HS-27A (cell line): ENCODE measurements at regions not wholly inside any gene's neighbourhood (a gene's known extent, or its start where the extent isn't known, plus 50 kb on each side); places are given as distances from the start of the nearest gene placed in this dataset.

Source experiments
- DNase-seq: peaks from one replicate; pipeline ENCODE4 v3.0.0-alpha.2; 2012; ENCODE audit warnings: low read depth, missing footprints

- no peak for DNase-seq
Observed at GRCh38 chr6:40907198-40907701, 131.8 kb downstream of the UNC5CL start.

GRCh38 chr6:40906759-40907158 is 132.3 kb downstream of the UNC5CL start:
- DNase-seq, result no peak

DNA sequence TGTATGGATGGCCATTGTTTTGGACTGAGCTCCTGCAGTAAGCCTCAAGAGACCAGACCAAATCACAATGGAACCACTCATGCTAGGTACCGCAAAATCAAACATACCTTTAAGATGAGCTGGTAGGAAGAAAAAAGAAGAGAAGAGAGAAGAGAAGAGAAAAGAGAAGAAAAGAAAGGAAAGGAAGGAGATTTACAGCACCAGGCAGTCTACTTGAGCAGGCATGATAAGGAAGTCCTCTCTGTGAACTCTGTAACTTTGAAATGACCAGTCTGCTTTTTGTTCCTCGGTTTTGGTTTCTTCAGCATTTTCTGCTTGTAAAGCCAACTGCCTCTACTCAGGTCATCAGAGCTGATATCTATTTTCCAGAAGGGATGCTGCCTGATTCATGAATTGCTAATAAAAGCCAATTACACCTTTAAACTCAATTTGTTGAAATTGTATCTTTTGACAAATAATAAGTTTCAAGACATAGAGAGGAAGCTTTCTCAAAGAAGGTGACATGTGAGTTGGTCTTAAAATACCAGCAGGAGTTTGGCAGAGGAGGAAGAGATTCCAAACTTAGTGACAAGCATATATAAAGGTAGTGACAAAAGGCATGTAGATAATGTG is 134.3 kb downstream of the UNC5CL start:
- no peak for DNase-seq

- no peak for DNase-seq
Observed at GRCh38 chr6:40903456-40903855, 135.6 kb downstream of the UNC5CL start.

DNA sequence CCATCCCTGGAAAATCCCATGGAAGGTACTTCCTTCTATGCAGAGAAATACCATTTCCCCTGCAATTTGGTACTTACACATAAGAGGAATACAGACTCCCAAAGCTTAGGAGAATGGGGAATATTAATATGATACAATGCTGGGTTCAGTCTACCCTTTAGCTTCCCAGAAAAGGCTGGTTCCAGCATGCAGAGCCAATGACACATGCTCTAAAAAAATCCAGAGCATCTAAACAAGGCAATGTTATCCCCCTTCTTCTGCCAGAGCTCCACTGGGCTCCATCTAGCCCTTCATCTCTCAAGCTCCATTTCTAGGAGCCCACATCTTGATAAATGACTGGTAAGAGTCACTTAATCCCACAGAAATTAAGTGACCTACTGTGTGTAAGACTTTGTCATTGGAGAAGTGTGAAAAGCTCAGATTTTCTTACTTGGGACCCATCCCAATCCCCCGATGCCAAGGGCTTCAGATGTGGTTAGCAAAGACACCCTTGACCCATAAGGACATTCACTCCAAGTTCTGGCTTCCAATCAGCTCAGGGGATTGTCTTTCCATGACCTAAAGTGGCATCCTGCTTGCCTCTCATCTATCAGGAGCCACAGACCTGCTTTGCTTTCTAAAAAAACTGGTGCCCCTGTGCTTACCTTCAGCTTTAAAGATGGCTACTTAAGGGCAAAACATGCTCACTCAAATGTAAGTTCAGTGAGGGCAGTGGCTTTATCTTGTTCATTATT is 137.5 kb downstream of the UNC5CL start:
- no peak for DNase-seq

DNA sequence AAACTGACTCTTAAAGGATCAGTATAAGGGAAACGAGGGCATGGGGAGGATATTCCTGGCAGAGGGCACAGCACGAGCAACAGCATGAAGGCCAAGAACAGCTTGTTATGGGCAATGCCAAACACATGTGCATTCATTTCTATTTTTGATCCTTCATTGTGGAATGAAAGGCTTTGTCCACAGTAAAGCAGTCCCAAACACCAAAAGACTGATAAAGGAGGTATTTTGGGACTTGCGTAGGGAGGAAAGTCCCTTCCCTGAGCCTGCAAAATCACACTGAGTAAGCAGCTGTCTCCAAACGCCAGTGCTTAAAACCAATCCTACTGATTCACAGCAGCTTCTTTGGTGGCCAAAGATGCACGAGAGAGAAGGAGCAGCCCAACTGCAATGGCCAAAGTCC is 138.2 kb downstream of the UNC5CL start:
- no peak for DNase-seq

DNA sequence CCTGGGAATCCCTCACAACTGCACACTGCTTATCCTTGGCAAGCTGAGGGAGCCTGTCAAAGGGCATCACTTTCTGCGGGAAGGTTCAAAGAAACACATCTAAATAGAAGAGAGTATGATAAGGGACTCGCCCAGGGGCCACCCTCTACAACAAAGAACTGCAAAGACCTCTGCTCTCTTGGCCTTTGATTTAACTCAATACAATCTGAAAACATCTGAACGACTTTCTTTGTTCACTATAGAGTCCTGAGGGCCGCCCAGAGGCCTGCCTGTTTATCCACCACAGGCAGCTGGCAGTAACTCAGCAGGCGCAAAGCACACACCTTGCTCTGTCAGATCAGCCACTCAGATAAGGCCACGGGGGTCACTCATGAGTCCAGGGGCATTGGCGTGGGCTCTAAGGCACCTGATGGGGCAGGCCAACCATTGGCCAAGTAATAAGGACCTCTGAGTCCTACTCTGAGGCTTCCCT is 139.3 kb downstream of the UNC5CL start:
- no peak for DNase-seq

DNA sequence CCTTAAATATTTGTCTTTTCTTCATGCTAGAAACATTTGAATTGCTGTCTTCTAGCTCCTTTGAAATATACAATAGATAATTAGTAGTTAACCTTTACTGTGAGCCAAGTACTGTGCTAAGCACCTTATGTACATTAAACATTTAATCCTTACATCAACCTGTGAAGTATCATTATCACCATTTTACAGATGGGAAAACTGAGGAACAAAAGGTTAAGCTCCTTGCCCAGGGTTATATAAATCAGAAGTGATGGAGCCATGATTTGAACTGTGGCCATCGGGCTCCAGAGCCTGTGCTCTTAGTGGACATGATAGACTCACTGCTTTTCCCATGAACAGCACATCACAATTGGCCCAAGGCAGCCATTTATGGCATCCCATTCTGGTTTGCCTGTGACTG is 140.9 kb downstream of the UNC5CL start:
- DNase-seq, result no peak

GRCh38 chr6:40897390-40898003 is 141.5 kb downstream of the UNC5CL start:
- DNase-seq, result no peak

- DNase-seq, result no peak
Observed at GRCh38 chr6:40896696-40897095, 142.3 kb downstream of the UNC5CL start.

GRCh38 chr6:40894962-40895799 is 143.8 kb downstream of the UNC5CL start:
- DNase-seq, result peak; percentile 11

DNA sequence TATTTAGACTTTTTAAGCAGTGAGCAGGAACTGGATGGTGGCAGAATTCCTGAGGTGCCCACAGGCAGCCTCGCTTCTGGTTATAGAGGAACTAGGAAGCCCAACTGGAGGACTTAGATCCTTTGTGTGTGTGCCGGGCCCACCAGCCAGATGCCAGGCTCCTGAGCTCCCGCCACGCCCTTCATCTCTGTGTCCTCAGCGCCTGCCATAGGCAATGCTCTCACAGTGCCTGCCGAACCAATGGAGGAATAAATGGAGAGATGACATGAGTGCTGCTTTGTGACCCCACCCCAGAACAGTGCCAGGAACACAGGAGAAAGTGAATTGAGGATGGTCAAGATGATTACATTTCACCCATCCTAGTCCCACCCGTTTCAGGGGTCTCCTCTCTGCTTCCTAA is 146.0 kb downstream of the UNC5CL start:
- DNase-seq, result no peak

DNA sequence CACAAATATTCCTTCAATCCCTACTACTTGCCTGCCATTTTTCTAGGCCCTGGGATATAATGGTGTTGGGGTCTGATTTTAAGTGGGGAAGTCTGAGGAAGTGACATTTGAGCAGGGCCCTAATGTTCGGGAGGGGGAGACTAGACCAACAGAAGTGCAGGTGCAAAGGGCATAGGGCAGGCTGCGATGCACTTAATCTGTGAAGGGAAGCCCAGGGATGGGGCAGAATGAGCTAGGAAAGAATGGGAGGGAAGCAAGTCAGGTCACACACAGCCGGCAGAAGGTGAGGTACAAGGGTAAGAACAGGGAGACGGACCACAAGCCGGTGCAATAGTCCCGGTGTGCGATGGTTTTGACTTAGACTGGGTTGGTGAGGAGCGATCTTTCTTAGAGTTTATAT is 146.8 kb downstream of the UNC5CL start:
- DNase-seq, result no peak

GRCh38 chr6:40891686-40892085 is 147.3 kb downstream of the UNC5CL start:
- DNase-seq, result no peak

GRCh38 chr6:40891131-40891530 is 147.9 kb downstream of the UNC5CL start:
- DNase-seq, result no peak

GRCh38 chr6:40889137-40889832 is 149.7 kb downstream of the UNC5CL start:
- no peak for DNase-seq

- no peak for DNase-seq
Observed at GRCh38 chr6:40888456-40888990, 150.5 kb downstream of the UNC5CL start.

- DNase-seq, result no peak
Observed at GRCh38 chr6:40887792-40888340, 151.2 kb downstream of the UNC5CL start.

DNA sequence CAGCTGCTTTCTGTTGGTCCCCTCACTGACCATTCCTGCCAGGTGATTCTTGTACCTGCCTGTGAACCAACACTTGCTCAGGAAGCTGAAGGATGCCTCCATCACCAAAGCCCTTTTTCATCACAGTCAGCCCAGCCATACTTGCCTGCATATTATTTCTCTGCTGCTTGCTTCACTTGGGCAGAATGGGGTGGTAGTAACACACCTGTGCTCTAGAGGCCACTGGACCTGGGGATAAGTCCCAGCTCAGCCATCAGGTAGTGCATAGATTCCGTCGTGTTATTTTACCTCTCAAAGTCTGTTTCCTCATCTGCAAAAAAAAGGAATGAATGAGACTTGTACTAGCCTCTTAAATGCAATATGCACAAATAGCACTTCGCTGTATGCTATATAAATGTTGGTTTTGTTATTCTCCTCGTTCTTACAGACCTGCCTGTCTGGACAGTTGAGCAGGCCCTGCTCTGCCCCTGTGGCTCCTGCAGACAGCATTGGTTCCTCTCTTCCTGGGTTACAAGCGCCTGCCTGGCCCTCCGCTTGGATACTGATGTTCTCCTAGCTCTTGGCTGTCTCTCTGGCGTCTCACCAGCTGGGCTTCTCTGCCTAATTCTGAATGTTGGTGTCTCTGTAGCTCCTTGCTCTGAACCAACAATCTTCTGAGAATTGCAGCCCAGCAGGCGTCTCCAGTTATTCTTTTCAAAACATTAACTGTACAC is 151.8 kb downstream of the UNC5CL start:
- DNase-seq, result no peak

- no peak for DNase-seq
Observed at GRCh38 chr6:40885139-40885774, 153.8 kb downstream of the UNC5CL start.
